DOHH2 (cell line): ENCODE measurements at regions not wholly inside any gene's neighbourhood (a gene's known extent, or its start where the extent isn't known, plus 50 kb on each side); places are given as distances from the start of the nearest gene placed in this dataset.

Experiments used
- EZH2phosphoT487 ChIP-seq: fragments of 200-600 bp; sonication (generic); IDR thresholded peaks from 2 replicates; pipeline ENCODE4 v1.6.1; 2017; ENCODE audit warnings: borderline replicate concordance, mild to moderate bottlenecking, antibody characterized with exemption, low read length, moderate library complexity, mixed read lengths
- TF ChIP-seq, protein P1 (sequence below): fragments of 200-600 bp; sonication (generic); IDR thresholded peaks from one replicate; pipeline ENCODE4 v1.5.1; 2014; ENCODE audit warnings: antibody characterized with exemption, mild to moderate bottlenecking, low read depth, low read length; ENCODE audit not compliant: poor library complexity, severe bottlenecking

DNA sequence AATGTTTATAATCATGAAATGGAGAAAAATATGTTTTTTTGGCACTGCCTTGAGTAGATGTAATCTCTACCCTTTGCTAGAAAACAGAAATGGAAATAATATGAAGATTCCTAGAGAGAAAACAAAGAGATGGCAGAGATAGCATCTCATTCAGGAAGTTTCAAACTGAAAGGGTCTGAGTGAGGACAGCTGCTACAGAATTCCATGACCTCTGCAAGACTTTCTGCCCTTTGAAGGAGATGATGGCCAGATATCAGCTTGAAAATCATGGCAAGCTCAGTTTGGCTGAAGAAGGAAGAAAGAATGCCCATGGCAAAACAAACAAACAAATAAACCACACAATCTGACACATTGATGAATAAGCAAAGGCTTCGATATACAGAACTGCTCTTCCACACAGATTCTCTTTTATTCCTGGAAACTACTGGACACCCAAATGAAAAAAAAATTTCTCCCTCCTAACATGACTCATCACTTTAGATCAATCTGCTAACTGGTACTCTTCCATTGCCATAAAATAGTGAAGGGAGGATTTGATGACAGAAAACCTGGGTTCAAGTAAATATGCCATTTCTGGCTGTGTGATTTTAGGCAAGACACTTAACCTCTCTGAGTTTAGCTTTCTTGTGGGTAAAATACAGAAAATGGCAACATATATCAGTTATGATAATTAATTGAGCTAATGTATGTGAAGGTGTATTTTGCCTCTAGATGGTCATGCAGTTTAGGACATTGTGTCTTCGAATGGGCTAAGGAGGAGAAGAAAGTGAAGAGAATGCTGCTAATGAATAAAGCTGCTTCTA is 105.9 kb upstream of the SPACA1 start:
- TF ChIP-seq, protein P1, sequence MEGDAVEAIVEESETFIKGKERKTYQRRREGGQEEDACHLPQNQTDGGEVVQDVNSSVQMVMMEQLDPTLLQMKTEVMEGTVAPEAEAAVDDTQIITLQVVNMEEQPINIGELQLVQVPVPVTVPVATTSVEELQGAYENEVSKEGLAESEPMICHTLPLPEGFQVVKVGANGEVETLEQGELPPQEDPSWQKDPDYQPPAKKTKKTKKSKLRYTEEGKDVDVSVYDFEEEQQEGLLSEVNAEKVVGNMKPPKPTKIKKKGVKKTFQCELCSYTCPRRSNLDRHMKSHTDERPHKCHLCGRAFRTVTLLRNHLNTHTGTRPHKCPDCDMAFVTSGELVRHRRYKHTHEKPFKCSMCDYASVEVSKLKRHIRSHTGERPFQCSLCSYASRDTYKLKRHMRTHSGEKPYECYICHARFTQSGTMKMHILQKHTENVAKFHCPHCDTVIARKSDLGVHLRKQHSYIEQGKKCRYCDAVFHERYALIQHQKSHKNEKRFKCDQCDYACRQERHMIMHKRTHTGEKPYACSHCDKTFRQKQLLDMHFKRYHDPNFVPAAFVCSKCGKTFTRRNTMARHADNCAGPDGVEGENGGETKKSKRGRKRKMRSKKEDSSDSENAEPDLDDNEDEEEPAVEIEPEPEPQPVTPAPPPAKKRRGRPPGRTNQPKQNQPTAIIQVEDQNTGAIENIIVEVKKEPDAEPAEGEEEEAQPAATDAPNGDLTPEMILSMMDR: no peak
- no peak for TF ChIP-seq EZH2phosphoT487
